ENCODE measurements at regions not wholly inside any gene's neighbourhood (a gene's known extent, or its start where the extent isn't known, plus 50 kb on each side); places are given as distances from the start of the nearest gene placed in this dataset.

- no peak for TF ChIP-seq POLR2AphosphoS5 (IDR thresholded peaks at IDR 0.05; ENCODE audit: borderline replicate concordance, low read depth, low read length)
- no peak for TF ChIP-seq EZH2 (IDR thresholded peaks at IDR 0.05)
- TF ChIP-seq FOXP2 (optimal IDR thresholded peaks at IDR 0.05; ENCODE audit: control extremely low read depth, extremely low read length, insufficient read depth) = no peak
Observed at GRCh38 chr6:165848086-165848426, 185.0 kb upstream of the PDE10A start.

All from SK-N-MC (cell line).